ENCODE measurements at regions not wholly inside any gene's neighbourhood (a gene's known extent, or its start where the extent isn't known, plus 50 kb on each side); places are given as distances from the start of the nearest gene placed in this dataset.

GRCh38 chr10:4765428-4765827 lies 60.6 kb upstream of the AKR1E2 start:
- TF ChIP-seq CTCF (conservative IDR thresholded peaks at IDR 0.05) = no peak

GRCh38 chr10:4763960-4764428 lies 62.0 kb upstream of the AKR1E2 start:
- no peak; the same call in 1 of the 2 replicates for TF ChIP-seq CTCF (conservative IDR thresholded peaks at IDR 0.05)
- no peak overlapping the region for H3K27ac ChIP-seq

More at GRCh38 chr10:4765428-4765827, 60.6 kb upstream of the AKR1E2 start:
- H3K27ac ChIP-seq = no peak overlapping the region

- H3K27ac ChIP-seq = no peak overlapping the region
- TF ChIP-seq CTCF (conservative IDR thresholded peaks at IDR 0.05) = no peak
Observed at GRCh38 chr10:4763513-4763912, 62.5 kb upstream of the AKR1E2 start.

- TF ChIP-seq CTCF (conservative IDR thresholded peaks at IDR 0.05) = no peak
- H3K27ac ChIP-seq = no peak overlapping the region
Observed at GRCh38 chr10:4758256-4758655, 67.8 kb upstream of the AKR1E2 start.

- no peak for TF ChIP-seq CTCF (conservative IDR thresholded peaks at IDR 0.05)
- H3K27ac ChIP-seq = no peak overlapping the region
Observed at GRCh38 chr10:4755286-4755989, 70.6 kb upstream of the AKR1E2 start.

- TF ChIP-seq CTCF (conservative IDR thresholded peaks at IDR 0.05) = no peak
- H3K27ac ChIP-seq = no peak overlapping the region
Observed at GRCh38 chr10:4754143-4754542, 71.9 kb upstream of the AKR1E2 start.

GRCh38 chr10:4751211-4751610 lies 74.8 kb upstream of the AKR1E2 start:
- no peak overlapping the region for H3K27ac ChIP-seq

More at GRCh38 chr10:4751211-4751610, 74.8 kb upstream of the AKR1E2 start:
- no peak for TF ChIP-seq CTCF (conservative IDR thresholded peaks at IDR 0.05)

Measured in VCaP (cell line).